D721Med (cell line): ENCODE measurements at regions not wholly inside any gene's neighbourhood (a gene's known extent, or its start where the extent isn't known, plus 50 kb on each side); places are given as distances from the start of the nearest gene placed in this dataset.

Source experiments
- DNase-seq: peaks from one replicate; pipeline ENCODE4 v3.0.0; 2011; ENCODE audit warnings: low spot score; ENCODE audit not compliant: insufficient read length
- FAIRE-seq: peaks from 2 replicates; lab custom pipeline; 2011; peaks lifted over from hg19 to GRCh38; lab: Jason Lieb, UNC
- TF ChIP-seq, protein P1 (sequence below): IDR thresholded peaks from 2 replicates; pipeline ENCODE4 v1.5.1; 2012; ENCODE audit warnings: mild to moderate bottlenecking, control low read depth; ENCODE audit not compliant: insufficient read depth; ENCODE audit errors: missing control alignments

DNA sequence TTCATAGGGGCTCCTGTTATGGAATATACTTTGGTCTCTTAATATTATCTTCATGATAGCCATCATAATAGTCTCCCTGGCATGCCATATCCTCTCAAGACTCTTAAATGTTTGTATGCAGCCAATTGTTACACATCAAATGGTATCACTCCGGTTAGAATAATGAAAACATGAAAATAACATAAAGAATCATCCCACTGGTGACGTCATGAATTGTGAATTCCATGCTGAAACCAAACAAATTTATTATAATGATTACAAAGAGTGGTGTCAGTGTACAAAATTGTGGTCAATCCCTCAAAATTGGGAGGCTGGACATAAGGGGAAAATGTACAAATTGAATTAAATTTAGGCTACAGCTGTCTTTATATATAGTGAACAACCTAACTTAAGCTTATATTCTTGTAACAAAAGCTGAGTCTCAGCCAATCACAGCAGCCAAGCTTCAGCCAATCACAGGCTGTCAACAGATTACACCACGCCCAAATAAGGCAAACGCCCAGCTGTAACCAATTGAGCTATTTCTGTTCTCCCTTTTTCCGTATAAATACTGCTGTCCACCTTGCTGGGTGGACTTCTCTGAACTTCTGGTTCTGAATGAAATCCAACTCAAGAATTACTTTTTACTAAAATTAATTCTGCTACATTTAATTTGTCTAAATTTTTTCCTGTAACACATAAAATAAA is 156.1 kb downstream of the CHD9NB start:
- no peak for DNase-seq
- FAIRE-seq, result no peak
- TF ChIP-seq, protein P1, sequence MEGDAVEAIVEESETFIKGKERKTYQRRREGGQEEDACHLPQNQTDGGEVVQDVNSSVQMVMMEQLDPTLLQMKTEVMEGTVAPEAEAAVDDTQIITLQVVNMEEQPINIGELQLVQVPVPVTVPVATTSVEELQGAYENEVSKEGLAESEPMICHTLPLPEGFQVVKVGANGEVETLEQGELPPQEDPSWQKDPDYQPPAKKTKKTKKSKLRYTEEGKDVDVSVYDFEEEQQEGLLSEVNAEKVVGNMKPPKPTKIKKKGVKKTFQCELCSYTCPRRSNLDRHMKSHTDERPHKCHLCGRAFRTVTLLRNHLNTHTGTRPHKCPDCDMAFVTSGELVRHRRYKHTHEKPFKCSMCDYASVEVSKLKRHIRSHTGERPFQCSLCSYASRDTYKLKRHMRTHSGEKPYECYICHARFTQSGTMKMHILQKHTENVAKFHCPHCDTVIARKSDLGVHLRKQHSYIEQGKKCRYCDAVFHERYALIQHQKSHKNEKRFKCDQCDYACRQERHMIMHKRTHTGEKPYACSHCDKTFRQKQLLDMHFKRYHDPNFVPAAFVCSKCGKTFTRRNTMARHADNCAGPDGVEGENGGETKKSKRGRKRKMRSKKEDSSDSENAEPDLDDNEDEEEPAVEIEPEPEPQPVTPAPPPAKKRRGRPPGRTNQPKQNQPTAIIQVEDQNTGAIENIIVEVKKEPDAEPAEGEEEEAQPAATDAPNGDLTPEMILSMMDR, result no peak

DNA sequence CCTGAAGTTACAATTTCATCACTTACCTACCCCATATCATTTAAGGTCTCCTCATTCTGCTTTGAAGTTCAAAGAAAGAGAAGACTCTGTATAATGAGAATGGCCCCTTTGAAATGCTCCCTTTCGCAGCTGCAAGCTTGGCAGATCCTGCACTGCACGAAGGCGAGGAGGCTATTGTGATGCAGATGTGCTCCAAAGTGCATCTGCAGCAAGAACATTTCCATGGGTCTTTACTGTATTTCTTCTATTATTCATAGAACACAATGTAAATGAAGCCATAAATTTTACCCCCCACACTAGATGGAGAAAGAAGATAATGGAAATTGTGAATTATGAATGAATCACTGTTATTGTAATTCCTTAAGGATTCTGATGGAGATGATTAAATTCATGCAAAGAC is 178.7 kb downstream of the CHD9NB start:
- FAIRE-seq (no peak), DNase-seq (no peak)

DNA sequence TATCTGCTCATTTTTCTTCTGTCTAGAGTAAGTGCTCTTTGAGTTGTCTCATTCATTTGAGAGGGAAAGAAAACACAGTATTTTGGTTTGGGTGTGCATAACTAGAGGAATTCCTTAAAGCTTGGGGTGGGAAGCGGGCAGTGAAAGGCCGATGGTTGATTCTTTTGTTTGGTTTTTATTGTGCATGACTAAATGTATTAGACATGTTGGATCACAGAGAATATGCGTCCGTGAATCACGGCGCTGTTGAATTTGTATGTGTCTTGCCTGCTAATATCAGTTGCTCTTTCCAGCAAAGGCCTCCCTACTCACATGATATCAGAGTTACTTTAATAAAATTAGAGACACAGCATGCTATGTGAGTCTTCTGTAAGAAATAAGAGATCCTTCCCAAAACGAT is 180.0 kb downstream of the CHD9NB start:
- DNase-seq (no peak), FAIRE-seq (no peak)

More for the DNA sequence above, 178.7 kb downstream of the CHD9NB start:
- TF ChIP-seq, protein P1, result no peak

DNA sequence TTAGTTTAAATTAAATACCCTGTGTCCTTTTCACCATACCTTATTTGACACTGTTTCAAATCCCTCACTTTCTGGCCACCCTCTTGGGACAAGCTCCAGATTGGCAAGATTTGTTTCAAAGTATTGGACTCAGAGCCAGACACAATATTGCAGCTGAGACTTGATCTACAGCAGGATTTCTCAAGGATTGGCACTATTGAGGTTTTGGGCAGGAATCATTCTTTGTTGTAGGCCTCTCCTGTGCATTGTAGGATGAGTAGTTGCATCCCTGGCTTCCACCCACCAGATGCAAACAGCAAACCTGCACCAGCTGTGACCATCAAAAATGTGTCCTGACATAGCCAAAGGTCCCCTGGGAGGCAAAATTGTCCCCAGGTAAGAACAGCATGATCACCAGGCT is 181.2 kb downstream of the CHD9NB start:
- no peak for DNase-seq
- TF ChIP-seq, protein P1, result no peak
- no peak for FAIRE-seq

More for the DNA sequence above, 180.0 kb downstream of the CHD9NB start:
- TF ChIP-seq, protein P1, result no peak

DNA sequence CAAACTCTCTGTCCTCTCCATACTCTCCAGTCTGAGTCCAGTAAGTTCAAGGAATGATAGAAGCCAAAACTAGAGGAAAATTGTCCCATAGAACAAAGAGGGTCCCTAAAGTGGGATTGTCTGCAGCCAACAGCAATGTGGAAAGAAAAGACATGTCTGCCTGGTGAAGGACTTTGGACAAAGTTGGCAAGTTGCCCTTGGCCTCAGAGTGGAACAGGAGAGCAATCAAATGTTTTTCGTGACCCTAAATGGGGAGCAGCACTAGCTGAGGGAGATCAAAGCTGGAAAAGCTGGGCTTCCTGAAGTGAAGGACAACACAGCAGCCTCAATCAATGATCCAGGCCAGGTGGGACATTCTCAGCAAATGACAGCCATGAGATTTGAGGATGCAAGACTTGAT is 183.5 kb downstream of the CHD9NB start:
- FAIRE-seq (no peak), DNase-seq (no peak)
- TF ChIP-seq, protein P1, result no peak

DNA sequence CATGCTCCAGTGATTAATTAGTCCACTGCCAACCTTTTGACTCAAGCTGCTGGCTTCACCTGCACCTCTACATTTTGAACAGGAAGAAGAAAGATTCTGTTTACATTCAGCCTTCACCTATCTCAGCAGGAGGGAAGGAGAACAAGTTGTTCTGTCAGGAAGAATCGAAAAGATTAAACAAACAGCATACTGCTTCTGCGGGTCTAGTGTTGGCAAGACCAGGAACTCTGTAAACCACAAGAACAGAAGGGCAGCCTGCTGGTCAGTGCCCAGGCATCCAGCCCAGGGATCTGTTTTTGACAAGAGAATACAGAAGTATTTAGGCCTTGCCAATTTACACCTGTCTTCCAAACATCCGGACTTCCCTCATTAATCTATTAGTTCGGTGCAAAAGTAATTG is 189.7 kb downstream of the CHD9NB start:
- DNase-seq (no peak), FAIRE-seq (no peak)
- TF ChIP-seq, protein P1, result no peak

GRCh38 chr16:52861614-52862022 is 191.1 kb downstream of the CHD9NB start:
- TF ChIP-seq, protein P1, result peak; percentile 66
- DNase-seq (no peak), FAIRE-seq (no peak)
